Hematopoietic multipotent progenitor cell treated with erythropoietin and hydrocortisone succinate and interleukin-3 and kit ligand, for 6 days (in vitro differentiated cells): ENCODE measurements at regions not wholly inside any gene's neighbourhood (a gene's known extent, or its start where the extent isn't known, plus 50 kb on each side); places are given as distances from the start of the nearest gene placed in this dataset.
"Not testable (repeated sequence)": the region's sequence is repeated elsewhere in the genome, so short reads cannot be mapped to it uniquely, and the experiment has no call there.

Experiments used
- DNase-seq: peaks from one replicate; pipeline ENCODE4 v3.0.0-alpha.2; 2015

- no peak for DNase-seq
These were observed 110.0 kb downstream of the QRSL1 start for GRCh38 chr6:106739387-106739786.

DNA sequence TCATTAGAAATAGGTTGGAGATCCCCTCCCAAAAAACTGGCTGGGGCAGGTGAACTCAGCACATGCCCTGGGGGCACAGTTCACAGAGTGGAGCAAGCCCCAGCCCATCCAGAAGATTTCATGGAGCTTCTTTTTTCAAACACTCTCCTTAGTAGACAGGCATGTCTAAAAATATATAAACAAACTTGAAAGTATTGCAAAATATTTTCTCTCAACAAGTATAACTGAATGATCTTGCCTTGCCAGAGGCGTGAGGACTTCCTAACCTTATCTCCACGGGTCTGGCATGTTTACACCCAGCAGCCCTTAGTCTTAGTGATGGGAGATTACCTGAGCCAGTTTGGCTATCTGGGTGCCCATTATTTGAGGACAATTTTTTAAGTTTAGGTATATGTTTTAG is 107.1 kb downstream of the QRSL1 start:
- DNase-seq, result no peak

GRCh38 chr6:106735828-106736227 is 106.5 kb downstream of the QRSL1 start:
- no peak for DNase-seq

GRCh38 chr6:106735136-106735633 is 105.8 kb downstream of the QRSL1 start:
- no peak for DNase-seq

DNA sequence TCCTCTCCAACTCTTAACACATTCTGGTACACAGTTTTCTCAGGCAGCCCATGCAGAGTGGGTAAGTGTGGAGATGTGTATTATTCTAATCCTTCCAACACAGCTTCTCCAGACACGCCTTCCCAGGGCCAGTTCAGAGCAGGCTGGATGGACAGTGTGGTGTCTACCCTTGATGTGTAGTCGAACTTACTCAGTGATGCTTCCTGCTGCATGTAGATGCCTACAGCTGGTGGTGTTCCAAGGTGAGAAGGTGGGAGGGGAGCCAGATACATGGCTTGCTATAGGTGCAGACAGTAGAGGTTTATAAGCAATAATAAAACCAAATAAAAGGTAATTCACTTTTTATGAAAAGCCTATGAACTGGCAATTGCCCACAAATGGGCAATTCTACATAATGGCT is 104.0 kb downstream of the QRSL1 start:
- DNase-seq, result no peak

DNA sequence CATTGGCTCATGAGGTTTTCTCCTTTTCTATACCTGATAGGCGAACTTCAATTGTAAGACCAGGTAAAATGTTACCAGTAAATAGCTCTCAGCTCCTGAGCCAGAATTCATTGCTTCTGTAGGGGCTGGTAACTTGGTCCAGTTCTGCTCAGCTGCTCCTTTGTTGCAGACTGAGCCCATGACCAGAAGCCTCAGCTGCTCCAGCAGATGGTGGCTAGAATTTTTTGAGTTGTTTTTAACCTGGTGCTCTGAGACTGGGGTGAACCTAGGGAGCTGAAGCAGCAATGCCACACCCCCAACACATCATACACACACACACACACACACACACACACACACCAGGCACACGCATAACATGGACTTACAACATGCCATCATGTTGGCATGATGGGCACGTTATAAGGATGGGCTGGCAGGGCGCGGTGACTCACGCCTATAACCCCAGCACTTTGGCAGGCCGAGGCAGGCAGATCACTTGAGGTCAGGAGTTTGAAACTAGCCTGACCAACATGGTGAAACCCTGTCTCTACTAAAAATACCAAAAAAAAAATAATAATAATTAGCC is 103.1 kb downstream of the QRSL1 start:
- no peak for DNase-seq

DNA sequence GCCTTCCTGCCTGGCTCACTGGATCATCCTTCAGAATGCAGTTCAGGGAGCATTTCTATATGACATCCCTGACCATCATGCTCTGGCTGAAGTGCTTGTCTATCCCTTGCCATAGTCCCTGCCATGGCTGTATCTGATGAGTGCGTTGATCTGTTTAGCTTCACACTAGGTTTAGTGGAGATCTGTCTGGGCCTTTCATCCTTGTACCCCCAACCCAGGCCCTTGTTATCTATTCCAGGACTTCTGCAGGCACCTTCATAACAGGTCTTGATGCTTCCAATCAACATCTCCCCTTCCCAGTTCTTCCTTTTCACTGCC is 102.4 kb downstream of the QRSL1 start:
- no peak for DNase-seq

GRCh38 chr6:106731144-106731842 is 101.9 kb downstream of the QRSL1 start:
- DNase-seq, result no peak

GRCh38 chr6:106730718-106731117 is 101.3 kb downstream of the QRSL1 start:
- no peak for DNase-seq

DNA sequence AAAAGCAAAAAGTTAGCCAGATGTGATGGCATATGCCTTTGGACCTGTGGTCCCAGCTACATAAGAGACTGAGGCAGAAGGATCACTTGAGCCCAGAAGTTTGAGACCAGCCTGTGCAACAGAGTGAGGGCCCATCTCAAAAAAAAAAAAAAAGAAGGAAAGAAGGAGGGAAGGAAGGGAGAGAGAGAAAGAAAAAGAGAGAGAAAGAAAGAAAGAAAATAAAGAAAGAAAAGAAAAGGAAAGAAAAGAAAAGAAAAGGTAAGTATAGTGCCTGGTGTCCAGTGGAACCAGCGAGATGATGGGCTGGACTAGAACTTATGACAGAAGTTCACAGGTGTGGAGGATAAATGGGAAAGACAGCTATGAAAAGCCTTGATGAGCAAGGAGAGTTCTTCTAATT is 100.9 kb downstream of the QRSL1 start:
- no peak for DNase-seq

GRCh38 chr6:106729841-106730240 is 100.5 kb downstream of the QRSL1 start:
- DNase-seq, result no peak

DNA sequence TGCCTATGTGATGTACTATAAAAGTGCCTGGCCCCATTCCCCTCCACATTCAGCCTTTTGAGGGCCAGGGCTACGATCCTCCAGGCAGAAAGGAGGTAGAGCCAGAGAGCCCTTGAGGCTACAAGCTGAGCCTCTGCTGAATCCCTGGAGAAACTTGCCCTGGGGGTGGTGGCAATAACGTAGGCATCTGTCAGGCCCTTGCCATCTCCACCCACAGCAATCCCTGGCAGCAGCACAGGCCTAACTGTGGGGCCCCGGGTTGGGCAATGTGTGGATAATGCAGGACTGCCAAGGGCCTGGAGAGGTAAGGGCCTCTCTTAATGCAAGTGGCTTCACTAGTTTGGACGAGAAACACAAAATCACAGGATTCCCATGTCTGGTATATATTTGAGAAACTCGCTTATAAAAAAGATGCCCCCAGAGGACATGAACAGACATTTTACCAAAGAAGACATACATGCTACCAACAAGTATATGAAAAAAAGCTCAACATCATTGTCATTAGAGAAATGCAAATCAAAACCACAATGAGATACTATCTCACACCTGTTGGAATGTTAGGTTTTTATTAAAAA is 99.0 kb downstream of the QRSL1 start:
- no peak for DNase-seq

DNA sequence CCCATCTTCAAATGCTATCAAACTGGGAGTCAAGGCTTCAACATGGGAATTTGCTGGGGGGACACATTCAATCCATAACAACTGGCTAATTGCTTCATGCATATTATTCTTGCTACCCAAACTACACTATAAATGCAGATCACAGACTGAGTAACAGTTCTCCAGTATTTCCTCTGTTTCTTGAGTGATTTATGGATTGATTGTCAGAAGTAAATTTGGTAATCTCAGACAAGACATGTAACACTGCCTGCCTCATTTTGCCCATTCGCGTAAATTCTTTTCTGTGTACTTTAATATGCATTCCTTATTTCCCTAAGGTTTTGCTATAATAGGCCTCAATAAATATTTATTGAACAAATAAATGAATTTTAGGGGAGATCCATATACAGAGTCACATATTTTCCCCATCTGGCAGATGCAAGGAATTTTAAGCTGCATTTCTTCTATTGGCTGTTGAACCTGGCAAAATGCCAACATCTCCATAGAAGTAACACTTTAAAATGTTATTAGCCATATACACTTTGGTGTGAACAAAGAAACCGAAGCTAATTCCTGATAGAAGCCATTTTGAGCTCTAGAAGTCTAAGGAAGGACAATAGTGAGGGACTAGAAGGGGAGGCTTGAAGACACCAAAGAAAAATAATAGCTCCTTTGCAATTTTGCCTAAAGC is 98.2 kb downstream of the QRSL1 start:
- DNase-seq, result no peak

GRCh38 chr6:106724848-106725247 is 95.5 kb downstream of the QRSL1 start:
- DNase-seq, result no peak

DNA sequence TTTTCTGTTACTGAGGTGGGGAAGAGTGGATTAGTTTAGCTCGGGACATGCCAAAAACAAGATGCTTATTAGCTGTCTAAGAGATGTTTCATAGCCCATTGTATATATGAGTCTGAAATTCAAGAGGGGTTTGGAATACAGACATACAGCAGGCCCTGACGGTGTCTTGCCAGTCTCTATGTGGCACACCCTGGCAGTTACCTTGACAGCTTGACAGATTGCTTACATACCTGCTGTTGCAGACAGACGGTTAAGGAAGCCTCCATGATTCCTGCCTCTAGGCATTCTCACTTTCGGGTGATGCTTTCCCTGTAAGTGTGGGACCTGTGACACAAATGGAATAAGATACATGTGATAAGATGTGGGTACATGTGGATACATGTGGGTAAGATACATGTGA is 95.0 kb downstream of the QRSL1 start:
- no peak for DNase-seq

DNA sequence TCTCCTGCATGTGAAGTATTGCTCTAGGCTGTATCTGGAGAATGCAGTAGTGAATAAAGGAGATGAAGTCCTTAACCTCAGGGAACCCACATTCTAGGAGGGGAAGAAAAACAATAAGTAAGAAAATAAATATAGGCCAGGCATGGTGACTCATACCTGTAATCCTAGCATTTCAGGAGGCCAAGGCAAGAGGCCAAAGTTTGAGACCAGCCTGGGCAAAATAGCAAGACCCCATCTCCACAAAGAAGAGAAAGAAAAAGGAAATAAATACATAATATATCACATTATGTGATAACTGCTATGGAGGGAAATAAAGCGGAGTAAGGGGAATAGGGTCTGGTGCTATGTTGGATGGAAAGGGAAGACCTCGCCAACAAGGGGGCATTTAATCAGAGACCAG is 94.0 kb downstream of the QRSL1 start:
- not testable (repeated sequence) for DNase-seq

- DNase-seq, result not testable (repeated sequence)
These were observed 91.8 kb downstream of the QRSL1 start for GRCh38 chr6:106721189-106721588.
